Medulla oblongata (tissue), 1 donor: ENCODE measurements at regions not wholly inside any gene's neighbourhood (a gene's known extent, or its start where the extent isn't known, plus 50 kb on each side); places are given as distances from the start of the nearest gene placed in this dataset.
"Not testable (repeated sequence)": the region's sequence is repeated elsewhere in the genome, so short reads cannot be mapped to it uniquely, and the experiment has no call there.

Experiments
- DNase-seq: peaks from one replicate; pipeline ENCODE4 v3.0.0-alpha.2; 2015; ENCODE audit errors: extremely low spot score

- no peak for DNase-seq
Observed at GRCh38 chr10:37733822-37734221, 123.6 kb downstream of the ZNF248 start.

GRCh38 chr10:37732685-37733084 lies 124.7 kb downstream of the ZNF248 start:
- no peak for DNase-seq

- DNase-seq = no peak
Observed at GRCh38 chr10:37728830-37729229, 128.6 kb downstream of the ZNF248 start.

- no peak for DNase-seq
Observed at GRCh38 chr10:37727491-37728352, 129.7 kb downstream of the ZNF248 start.

- no peak for DNase-seq
Observed at GRCh38 chr10:37721100-37721499, 136.3 kb downstream of the ZNF248 start.

- not testable (repeated sequence) for DNase-seq
Observed at GRCh38 chr10:37718060-37718459, 139.3 kb downstream of the ZNF248 start.

GRCh38 chr10:37713642-37714041 lies 143.8 kb downstream of the ZNF248 start:
- DNase-seq = no peak

GRCh38 chr10:37713132-37713501 lies 144.3 kb downstream of the ZNF248 start:
- DNase-seq = no peak

GRCh38 chr10:37712489-37713131 lies 144.8 kb downstream of the ZNF248 start:
- DNase-seq = no peak

GRCh38 chr10:37711617-37712488 lies 145.6 kb downstream of the ZNF248 start:
- no peak for DNase-seq

GRCh38 chr10:37710831-37711616 lies 146.4 kb downstream of the ZNF248 start:
- no peak for DNase-seq

- no peak for DNase-seq
Observed at GRCh38 chr10:37707829-37708578, 149.4 kb downstream of the ZNF248 start.

- DNase-seq = no peak
Observed at GRCh38 chr10:37704566-37704965, 152.8 kb downstream of the ZNF248 start.

GRCh38 chr10:37703833-37704382 lies 153.5 kb downstream of the ZNF248 start:
- DNase-seq = no peak

- no peak for DNase-seq
Observed at GRCh38 chr10:37703114-37703513, 154.3 kb downstream of the ZNF248 start.

- DNase-seq = no peak
Observed at GRCh38 chr10:37701781-37702493, 155.5 kb downstream of the ZNF248 start.

- no peak for DNase-seq
Observed at GRCh38 chr10:37700886-37701780, 156.3 kb downstream of the ZNF248 start.

- no peak for DNase-seq
Observed at GRCh38 chr10:37687581-37687980, 169.8 kb downstream of the ZNF248 start.
